ENCODE measurements at regions not wholly inside any gene's neighbourhood (a gene's known extent, or its start where the extent isn't known, plus 50 kb on each side); places are given as distances from the start of the nearest gene placed in this dataset.

GRCh38 chr18:73043211-73043610 lies 175.4 kb upstream of the NETO1 start:
- Histone ChIP-seq H3K4me1 (no peaks in the 10 kb centered on the region), H3K36me3 (no peaks in the 10 kb centered on the region), H3K27me3 (no peaks in the 10 kb centered on the region), H3K27ac (no peak overlapping the region), H3K9me3 (no peaks in the 10 kb centered on the region), H3K4me3 (no peak overlapping the region)
- no peak for DNase-seq (ENCODE audit: extremely low spot score in 2 of 2)
- TF ChIP-seq POLR2AphosphoS5 (IDR thresholded peaks at IDR 0.05; ENCODE audit: insufficient read depth in 1 of 2, low read depth in 1 of 2) (no peak), POLR2A (IDR thresholded peaks at IDR 0.05) (no peak), CTCF (IDR thresholded peaks at IDR 0.05) (no peak)
- intact Hi-C loops (cut with DNase I) = loop anchor here (5.0 kb wide), 1 partner anchor 1899 kb away; no protein-coding TSS in a partner anchor

- Histone ChIP-seq H3K27me3 (no peaks in the 10 kb centered on the region), H3K4me3 (no peak overlapping the region), H3K36me3 (no peaks in the 10 kb centered on the region), H3K27ac (no peak overlapping the region), H3K4me1 (no peaks in the 10 kb centered on the region), H3K9me3 (no peaks in the 10 kb centered on the region)
- intact Hi-C loops (cut with DNase I) = loop anchor here (5.0 kb wide), 1 partner anchor 1902 kb away; no protein-coding TSS in a partner anchor
- no peak for TF ChIP-seq POLR2AphosphoS5 (IDR thresholded peaks at IDR 0.05; ENCODE audit: insufficient read depth in 1 of 2, low read depth in 1 of 2)
- no peak for TF ChIP-seq CTCF (IDR thresholded peaks at IDR 0.05)
- TF ChIP-seq POLR2A (IDR thresholded peaks at IDR 0.05) = no peak
- DNase-seq (ENCODE audit: extremely low spot score in 2 of 2) = no peak
Observed at GRCh38 chr18:73040247-73040646, 172.5 kb upstream of the NETO1 start.

GRCh38 chr18:73038336-73038735 lies 170.5 kb upstream of the NETO1 start:
- H3K4me1 ChIP-seq = no peaks in the 10 kb centered on the region
- no peak overlapping the region for H3K27ac ChIP-seq
- no peak for DNase-seq (ENCODE audit: extremely low spot score in 2 of 2)
- no peak for TF ChIP-seq POLR2AphosphoS5 (IDR thresholded peaks at IDR 0.05; ENCODE audit: insufficient read depth in 1 of 2, low read depth in 1 of 2)
- TF ChIP-seq CTCF (IDR thresholded peaks at IDR 0.05) = no peak
- no peak for TF ChIP-seq POLR2A (IDR thresholded peaks at IDR 0.05)
- H3K27me3 ChIP-seq = no peaks in the 10 kb centered on the region
- H3K9me3 ChIP-seq = no peaks in the 10 kb centered on the region
- H3K4me3 ChIP-seq = no peak overlapping the region
- H3K36me3 ChIP-seq = no peaks in the 10 kb centered on the region
- intact Hi-C loops (cut with DNase I) = no loop called here

GRCh38 chr18:73023975-73024374 lies 156.2 kb upstream of the NETO1 start:
- H3K4me3 ChIP-seq = no peak overlapping the region
- DNase-seq (ENCODE audit: extremely low spot score in 2 of 2) = no peak
- H3K36me3 ChIP-seq = no peaks in the 10 kb centered on the region
- intact Hi-C loops (cut with DNase I) = no loop called here
- no peak for TF ChIP-seq POLR2A (IDR thresholded peaks at IDR 0.05)
- no peaks in the 10 kb centered on the region for H3K4me1 ChIP-seq
- H3K9me3 ChIP-seq = no peaks in the 10 kb centered on the region
- H3K27ac ChIP-seq = no peak overlapping the region
- no peaks in the 10 kb centered on the region for H3K27me3 ChIP-seq

GRCh38 chr18:73009691-73010090 lies 141.9 kb upstream of the NETO1 start:
- Histone ChIP-seq H3K27ac (no peak overlapping the region), H3K4me3 (no peak overlapping the region), H3K27me3 (no peaks in the 10 kb centered on the region), H3K36me3 (no peaks in the 10 kb centered on the region), H3K9me3 (no peaks in the 10 kb centered on the region), H3K4me1 (no peaks in the 10 kb centered on the region)
- DNase-seq (ENCODE audit: extremely low spot score in 2 of 2) = no peak
- intact Hi-C loops (cut with DNase I) = no loop called here
- TF ChIP-seq POLR2AphosphoS5 (IDR thresholded peaks at IDR 0.05; ENCODE audit: insufficient read depth in 1 of 2, low read depth in 1 of 2) (no peak), POLR2A (IDR thresholded peaks at IDR 0.05) (no peak), CTCF (IDR thresholded peaks at IDR 0.05) (no peak)

- Histone ChIP-seq H3K9me3 (no peaks in the 10 kb centered on the region), H3K27me3 (no peaks in the 10 kb centered on the region), H3K4me1 (no peaks in the 10 kb centered on the region), H3K27ac (no peak overlapping the region), H3K36me3 (no peaks in the 10 kb centered on the region), H3K4me3 (no peak overlapping the region)
- intact Hi-C loops (cut with DNase I) = no loop called here
- no peak for TF ChIP-seq POLR2AphosphoS5 (IDR thresholded peaks at IDR 0.05; ENCODE audit: insufficient read depth in 1 of 2, low read depth in 1 of 2)
- TF ChIP-seq POLR2A (IDR thresholded peaks at IDR 0.05) = no peak
- no peak for TF ChIP-seq CTCF (IDR thresholded peaks at IDR 0.05)
- no peak for DNase-seq (ENCODE audit: extremely low spot score in 2 of 2)
Observed at GRCh38 chr18:73007915-73008308, 140.1 kb upstream of the NETO1 start.

Measured in vagina (tissue), 2 donors.